Astrocyte (in vitro differentiated cells and primary cell): ENCODE measurements at regions not wholly inside any gene's neighbourhood (a gene's known extent, or its start where the extent isn't known, plus 50 kb on each side); places are given as distances from the start of the nearest gene placed in this dataset.

Experiments used
- DNase-seq: peaks from one replicate; pipeline ENCODE4 v3.0.0-alpha.2; 2010; ENCODE audit warnings: low read depth
- FAIRE-seq: peaks from 2 replicates; lab custom pipeline; 2011; peaks lifted over from hg19 to GRCh38; lab: Jason Lieb, UNC
- H2AFZ ChIP-seq: 2 replicates; pipeline ENCODE4 v1.6.0; 2012; ENCODE audit warnings: low read depth, low read length, inconsistent platforms
- H3K27ac ChIP-seq: 2 replicates; pipeline ENCODE4 v1.5.1; 2011; ENCODE audit warnings: low read depth, low read length, inconsistent platforms
- H3K27me3 ChIP-seq: 2 replicates; pipeline ENCODE4 v1.6.0; 2011; ENCODE audit warnings: low read length, inconsistent platforms; ENCODE audit not compliant: insufficient read depth
- H3K36me3 ChIP-seq: 2 replicates; pipeline ENCODE4 v1.5.1; 2011; ENCODE audit warnings: low read length, inconsistent platforms; ENCODE audit not compliant: insufficient read depth
- H3K4me1 ChIP-seq: 2 replicates; pipeline ENCODE4 v1.5.1; 2011; ENCODE audit warnings: low read length, inconsistent platforms; ENCODE audit not compliant: insufficient read depth
- H3K4me2 ChIP-seq: 2 replicates; pipeline ENCODE4 v1.6.0; 2012; ENCODE audit warnings: low read length, inconsistent platforms
- H3K4me3 ChIP-seq: 2 replicates; pipeline ENCODE4 v1.5.1; 2011; ENCODE audit warnings: low read depth, mild to moderate bottlenecking, low read length, inconsistent platforms; ENCODE audit not compliant: insufficient read depth
- H3K79me2 ChIP-seq: 2 replicates; pipeline ENCODE4 v1.6.0; 2012; ENCODE audit warnings: mild to moderate bottlenecking, low read length, inconsistent platforms; ENCODE audit not compliant: insufficient read depth
- H3K9ac ChIP-seq: 2 replicates; pipeline ENCODE4 v1.6.0; 2012; ENCODE audit warnings: mild to moderate bottlenecking, low read length, inconsistent platforms
- H3K9me3 ChIP-seq: 2 replicates; pipeline ENCODE4 v1.5.1; 2012; ENCODE audit warnings: low read depth, mild to moderate bottlenecking, low read length, inconsistent platforms; ENCODE audit not compliant: insufficient read depth
- H4K20me1 ChIP-seq: 2 replicates; pipeline ENCODE4 v1.6.0; 2012; ENCODE audit warnings: low read length, inconsistent platforms; ENCODE audit not compliant: insufficient read depth
- H3K27ac Mint-ChIP-seq: one replicate; pipeline ENCODE4 v1.8.0; 2021; ENCODE audit warnings: mild to moderate bottlenecking, mixed read lengths; ENCODE audit not compliant: unreplicated experiment
- H3K27me3 Mint-ChIP-seq: one replicate; pipeline ENCODE4 v1.8.0; 2021; ENCODE audit warnings: low read depth, mixed read lengths; ENCODE audit not compliant: unreplicated experiment
- H3K36me3 Mint-ChIP-seq: one replicate; pipeline ENCODE4 v1.8.0; 2021; ENCODE audit warnings: low read depth, mixed read lengths; ENCODE audit not compliant: unreplicated experiment
- H3K4me1 Mint-ChIP-seq: one replicate; pipeline ENCODE4 v1.8.0; 2021; ENCODE audit warnings: low read depth, mixed read lengths; ENCODE audit not compliant: unreplicated experiment
- H3K4me3 Mint-ChIP-seq: one replicate; pipeline ENCODE4 v1.8.0; 2021; ENCODE audit warnings: mild to moderate bottlenecking, moderate library complexity, mixed read lengths; ENCODE audit not compliant: unreplicated experiment
- H3K9me3 Mint-ChIP-seq: one replicate; pipeline ENCODE4 v1.8.0; 2021; ENCODE audit warnings: mild to moderate bottlenecking, mixed read lengths; ENCODE audit not compliant: unreplicated experiment
- CTCF ChIP-seq: IDR thresholded peaks from 2 replicates; pipeline ENCODE4 v1.5.1; 2011; ENCODE audit warnings: low read depth, mild to moderate bottlenecking, inconsistent platforms, low read length, moderate library complexity; ENCODE audit not compliant: insufficient read depth
- EZH2 ChIP-seq: IDR thresholded peaks from 2 replicates; pipeline ENCODE4 v1.6.1; 2012; ENCODE audit warnings: mild to moderate bottlenecking, low read length, inconsistent platforms; ENCODE audit not compliant: insufficient read depth

DNA sequence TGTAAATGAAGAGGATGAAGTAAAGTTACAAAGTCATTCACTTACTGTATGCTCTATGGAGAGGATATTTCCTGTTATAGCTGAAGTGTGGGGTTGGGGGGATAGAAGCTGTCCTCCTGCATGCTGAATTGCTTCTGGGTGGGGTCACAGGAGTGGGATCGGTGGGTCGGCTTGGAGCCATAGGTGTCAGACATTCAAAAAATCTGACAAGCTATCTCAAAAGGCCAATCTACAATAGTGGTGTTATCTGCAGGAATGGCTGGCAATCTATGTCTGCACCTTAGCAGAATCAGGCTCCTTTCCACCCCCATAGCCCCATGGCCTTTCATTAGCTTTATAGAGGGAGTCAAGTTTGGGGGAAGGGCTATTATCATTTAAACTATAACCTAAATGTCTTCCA, 104.9 kb downstream of the ABCC12 start:
- H3K4me2 ChIP-seq: no peak overlapping the region
- DNase-seq (no peak), FAIRE-seq (no peak)
- H3K9ac ChIP-seq: no peak overlapping the region
- H3K27ac ChIP-seq: no peak overlapping the region
- no peaks in the 10 kb centered on the region for H3K9me3 Mint-ChIP-seq
- H3K36me3 ChIP-seq: no peaks in the 10 kb centered on the region
- H3K27me3 ChIP-seq: peaks cover 8% of the 10 kb centered on the region
- H3K27ac Mint-ChIP-seq: no peak overlapping the region
- H3K4me1 Mint-ChIP-seq: peaks cover 11% of the 10 kb centered on the region
- peaks cover 26% of the 10 kb centered on the region for H3K27me3 Mint-ChIP-seq
- no peak overlapping the region for H2AFZ ChIP-seq
- TF ChIP-seq CTCF (no peak), EZH2 (no peak)
- H4K20me1 ChIP-seq: no peaks in the 10 kb centered on the region
- H3K4me1 ChIP-seq: peaks cover 9% of the 10 kb centered on the region
- H3K4me3 Mint-ChIP-seq: no peak overlapping the region
- H3K9me3 ChIP-seq: no peaks in the 10 kb centered on the region
- no peak overlapping the region for H3K4me3 ChIP-seq
- no peaks in the 10 kb centered on the region for H3K36me3 Mint-ChIP-seq
- H3K79me2 ChIP-seq: no peaks in the 10 kb centered on the region

DNA sequence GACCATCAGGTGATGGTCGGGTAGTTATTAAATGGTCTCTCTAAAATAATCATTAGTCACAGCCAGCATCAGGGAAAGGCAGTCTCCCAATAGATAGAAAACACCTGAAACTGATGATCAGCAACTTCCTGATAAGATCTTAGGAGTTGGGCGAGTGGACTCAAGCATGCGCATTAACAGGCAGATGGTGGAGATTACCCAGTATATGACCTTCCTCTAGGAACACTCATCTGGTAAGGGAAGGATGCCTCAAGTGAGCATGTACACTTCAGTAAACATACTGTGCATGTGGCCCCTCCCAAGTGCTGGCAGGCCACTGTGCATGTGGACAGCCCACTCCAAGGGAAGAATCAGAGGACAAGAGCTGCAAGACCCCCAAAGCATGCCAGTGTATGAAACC, 105.9 kb downstream of the ABCC12 start:
- no peaks in the 10 kb centered on the region for H3K36me3 Mint-ChIP-seq
- no peak overlapping the region for H3K27ac Mint-ChIP-seq

More for the DNA sequence above, 105.9 kb downstream of the ABCC12 start:
- no peak overlapping the region for H3K9ac ChIP-seq
- no peaks in the 10 kb centered on the region for H4K20me1 ChIP-seq
- Mint-ChIP-seq H3K4me1 (peaks cover 11% of the 10 kb centered on the region), H3K9me3 (no peaks in the 10 kb centered on the region), H3K27me3 (peaks cover 26% of the 10 kb centered on the region), H3K4me3 (no peak overlapping the region)
- no peak overlapping the region for H3K4me2 ChIP-seq
- FAIRE-seq (no peak), DNase-seq (no peak)
- H3K27ac ChIP-seq: no peak overlapping the region
- peaks cover 9% of the 10 kb centered on the region for H3K4me1 ChIP-seq
- peaks cover 8% of the 10 kb centered on the region for H3K27me3 ChIP-seq
- no peaks in the 10 kb centered on the region for H3K9me3 ChIP-seq
- no peaks in the 10 kb centered on the region for H3K36me3 ChIP-seq
- TF ChIP-seq CTCF (no peak), EZH2 (no peak)
- no peak overlapping the region for H2AFZ ChIP-seq
- H3K79me2 ChIP-seq: no peaks in the 10 kb centered on the region
- no peak overlapping the region for H3K4me3 ChIP-seq
